ENCODE measurements at regions not wholly inside any gene's neighbourhood (a gene's known extent, or its start where the extent isn't known, plus 50 kb on each side); places are given as distances from the start of the nearest gene placed in this dataset.

DNA sequence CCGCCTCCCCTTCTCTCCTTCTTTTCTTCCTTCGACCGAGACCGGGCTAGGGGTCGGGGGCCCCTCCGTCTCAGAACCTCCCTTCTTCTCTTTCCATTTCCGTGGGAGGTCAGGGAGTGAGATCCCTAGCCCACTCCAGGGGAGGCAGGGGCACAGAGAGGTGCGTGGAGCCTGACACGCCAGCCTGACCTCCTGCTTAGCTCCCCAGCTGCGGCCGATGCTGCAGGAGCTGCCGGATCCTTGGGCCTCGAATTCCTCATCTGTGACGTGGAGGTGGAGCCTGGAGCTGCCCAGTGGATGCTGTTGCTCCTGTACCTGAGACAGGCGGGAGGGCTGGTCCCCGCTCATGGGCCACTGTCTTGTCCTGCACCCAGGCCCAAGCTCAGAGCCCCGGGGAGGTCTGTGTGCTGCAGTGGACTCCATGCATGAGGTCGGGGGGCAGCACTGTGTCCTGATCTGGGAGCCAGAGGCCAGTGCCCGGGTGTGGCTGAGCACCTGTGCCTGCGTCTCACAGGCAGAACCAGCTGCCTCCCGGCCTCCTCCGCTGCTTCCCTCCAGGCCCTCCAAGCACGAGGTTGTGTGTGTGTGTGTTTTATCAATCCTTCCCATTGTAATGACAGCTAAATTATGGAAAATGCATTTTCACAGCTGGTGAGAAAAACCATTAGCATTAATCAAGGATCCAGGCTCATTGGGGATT, 55.3 kb upstream of the TTC34 start:
- Histone ChIP-seq H3K23me2 (ENCODE audit: low read depth, low read length) (no peaks in the 10 kb centered on the region; the same call in 1 of the 2 replicates), H3K79me1 (ENCODE audit: low read depth, low read length) (no peaks in the 10 kb centered on the region), H3K4ac (replicated peaks; ENCODE audit: insufficient read length, low read depth, low read length) (no peak overlapping the region), H2BK120ac (replicated peaks; ENCODE audit: low read depth, low read length) (no peak overlapping the region), H3K23ac (ENCODE audit: insufficient read length) (no peak overlapping the region), H4K5ac (ENCODE audit: insufficient read length, low read depth, low read length) (no peak overlapping the region), H3K79me2 (ENCODE audit: control insufficient read depth in 1 of 2, insufficient read depth in 2 of 2, low read length in 2 of 2) (no peaks in the 10 kb centered on the region), H2BK20ac (ENCODE audit: low read length) (no peak overlapping the region), H3K9me3 (ENCODE audit: insufficient read depth in 2 of 2, low read depth in 1 of 2, low read length in 1 of 2) (peaks cover 76 to 92% of the 10 kb centered on the region in 2 experiments), H2BK15ac (ENCODE audit: low read length) (no peak overlapping the region), H3K4me1 (replicated peaks in 1 of 4; ENCODE audit: control insufficient read depth in 3 of 4, insufficient read depth in 4 of 4, low read length in 3 of 4) (no peaks in the 10 kb centered on the region), H3K4me2 (ENCODE audit: insufficient read depth in 1 of 2, low read depth in 2 of 2, low read length in 2 of 2) (no peak overlapping the region), H2BK5ac (ENCODE audit: low read depth, low read length) (no peak overlapping the region), H4K91ac (replicated peaks; ENCODE audit: insufficient read length, low read length) (no peak overlapping the region), H4K20me1 (replicated peaks in 1 of 2; ENCODE audit: control insufficient read depth in 1 of 2, insufficient read depth in 2 of 2, low read length in 2 of 2) (no peaks in the 10 kb centered on the region), H3K18ac (ENCODE audit: extremely low read depth, low read length) (no peak overlapping the region), H3K4me3 (ENCODE audit: extremely low read depth in 1 of 4, insufficient read depth in 2 of 4, low read depth in 3 of 4, low read length in 4 of 4) (no peak overlapping the region), H2AK5ac (ENCODE audit: low read depth, low read length) (no peak overlapping the region), H2AFZ (ENCODE audit: low read length) (no peak overlapping the region), H4K8ac (ENCODE audit: extremely low read depth, insufficient read depth, low read length) (no peak overlapping the region), H3K14ac (ENCODE audit: insufficient read length) (no peak overlapping the region), H3K27ac (ENCODE audit: low read depth, low read length) (no peak overlapping the region), H2BK12ac (ENCODE audit: low read depth, low read length) (no peak overlapping the region), H3K9ac (replicated peaks in 1 of 4; ENCODE audit: extremely low read depth in 1 of 4, low read depth in 3 of 4, low read length in 3 of 4) (no peak overlapping the region), H3K56ac (replicated peaks; ENCODE audit: insufficient read length, low read depth, low read length) (no peak overlapping the region), H3K27me3 (replicated peaks in 1 of 4; ENCODE audit: control insufficient read depth in 3 of 4, extremely low read depth in 1 of 4, insufficient read depth in 3 of 4, low read length in 3 of 4) (no peaks in the 10 kb centered on the region), H3K36me3 (ENCODE audit: control insufficient read depth in 2 of 4, insufficient read depth in 4 of 4, low read length in 3 of 4) (no peaks in the 10 kb centered on the region)
- WGBS, 2 experiments (ENCODE audit: extremely low coverage in 1 of 2, insufficient coverage in 1 of 2, insufficient read length in 1 of 2, insufficient replicate concordance in 2 of 2, low coverage in 1 of 2, low lambda C conversion rate in 2 of 2, missing lambda C conversion rate in 1 of 2): 79% methylated on average over 17 of the region's 23 CpGs; no CpG with 5 or more reads in 1 of the 2 experiments
- POLR2A ChIA-PET (ENCODE audit: partially characterized antibody): no interaction called here
- FAIRE-seq (no peak), DNase-seq (ENCODE audit: low read depth in 1 of 2, low spot score in 2 of 2) (no peak)
- no peak for TF ChIP-seq GTF2F1 (IDR thresholded peaks at IDR 0.05; ENCODE audit: borderline replicate concordance, low read depth, low read length)
- CTCF ChIA-PET (ENCODE audit: partially characterized antibody): no interaction called here
